B cell (primary cell): ENCODE measurements at regions not wholly inside any gene's neighbourhood (a gene's known extent, or its start where the extent isn't known, plus 50 kb on each side); places are given as distances from the start of the nearest gene placed in this dataset.

Experiments used
- CTCF ChIP-seq: fragments of 200-600 bp; IDR thresholded peaks from one replicate; pipeline ENCODE4 v1.8.0; 2022; ENCODE audit warnings: antibody characterized with exemption, mild to moderate bottlenecking
- EZH2 ChIP-seq: IDR thresholded peaks from 2 replicates; pipeline ENCODE4 v1.6.1; 2012; ENCODE audit warnings: borderline replicate concordance, low read depth, mild to moderate bottlenecking, moderate library complexity, low read length; ENCODE audit not compliant: insufficient read depth, poor library complexity, severe bottlenecking

- TF ChIP-seq CTCF, result no peak
- no peak for TF ChIP-seq EZH2
These were observed 595.6 kb downstream of the TP53TG3F start for GRCh38 chr16:34054969-34055368.
